Fibroblast of skin of left biceps (primary cell): ENCODE measurements at regions not wholly inside any gene's neighbourhood (a gene's known extent, or its start where the extent isn't known, plus 50 kb on each side); places are given as distances from the start of the nearest gene placed in this dataset.

ENCODE experiments used
- DNase-seq, 2 experiments: peaks; one replicate each; pipeline ENCODE4 v3.0.0-alpha.2; 2013; ENCODE audit warnings: low read depth in 2 of 2

DNA sequence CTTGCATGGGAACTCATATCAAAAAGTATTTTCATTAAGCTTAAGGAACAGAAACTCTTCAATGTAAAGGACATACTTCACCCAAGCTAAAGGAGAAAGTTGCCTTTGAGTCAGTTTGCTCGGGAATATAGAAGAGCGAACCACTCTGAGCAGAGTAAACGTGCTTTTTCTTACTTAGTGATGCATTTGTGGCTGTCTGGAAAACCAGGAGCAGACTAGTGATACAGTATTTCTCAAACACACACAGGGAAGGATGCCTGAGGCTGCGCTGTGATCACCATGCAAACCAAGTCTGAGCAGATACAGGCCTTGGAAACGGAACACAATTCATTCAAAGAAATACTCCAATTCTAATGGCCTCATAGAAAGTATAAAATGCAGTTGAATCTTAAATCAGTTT is 121.0 kb upstream of the CDIN1 start:
- DNase-seq, result no peak

DNA sequence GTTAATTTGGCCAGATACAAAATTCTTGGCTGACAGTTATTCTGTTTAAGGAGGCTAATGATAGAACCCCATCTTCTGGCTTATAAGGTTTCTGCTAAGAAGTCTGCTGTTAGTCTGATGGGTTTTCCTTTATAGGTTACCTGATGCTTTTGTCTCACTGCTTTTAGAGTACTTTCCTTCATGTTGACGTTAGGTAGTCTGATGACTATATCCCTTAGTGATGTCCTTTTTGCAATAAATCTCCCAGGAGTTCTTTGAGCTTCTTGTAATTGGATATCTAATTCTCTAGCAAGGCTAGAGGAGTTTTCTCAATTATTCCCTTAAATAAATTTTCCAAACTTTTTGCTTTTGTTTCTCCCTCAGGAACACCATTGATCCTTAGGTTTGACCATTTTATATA is 114.1 kb upstream of the CDIN1 start:
- DNase-seq, result no peak

DNA sequence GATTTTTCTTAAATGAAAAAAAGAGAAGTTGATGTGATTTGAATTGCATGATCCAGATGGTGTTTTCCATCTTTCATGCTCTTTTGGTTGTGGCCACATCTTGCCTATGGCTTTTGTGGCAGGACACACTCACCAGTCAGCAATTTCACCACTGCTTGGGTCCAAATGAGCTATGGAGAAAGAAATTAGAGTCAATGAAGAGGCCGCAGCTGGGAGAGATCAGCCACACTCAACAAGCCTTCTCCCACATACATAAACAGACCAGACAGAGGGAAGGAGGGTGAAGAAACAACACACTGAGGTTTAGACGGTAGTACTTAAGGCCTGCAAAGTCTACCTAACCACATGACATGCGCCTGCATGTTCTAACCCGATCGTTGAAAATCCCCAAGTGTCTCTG is 110.7 kb upstream of the CDIN1 start:
- peak; percentile 90 to 91 for DNase-seq

DNA sequence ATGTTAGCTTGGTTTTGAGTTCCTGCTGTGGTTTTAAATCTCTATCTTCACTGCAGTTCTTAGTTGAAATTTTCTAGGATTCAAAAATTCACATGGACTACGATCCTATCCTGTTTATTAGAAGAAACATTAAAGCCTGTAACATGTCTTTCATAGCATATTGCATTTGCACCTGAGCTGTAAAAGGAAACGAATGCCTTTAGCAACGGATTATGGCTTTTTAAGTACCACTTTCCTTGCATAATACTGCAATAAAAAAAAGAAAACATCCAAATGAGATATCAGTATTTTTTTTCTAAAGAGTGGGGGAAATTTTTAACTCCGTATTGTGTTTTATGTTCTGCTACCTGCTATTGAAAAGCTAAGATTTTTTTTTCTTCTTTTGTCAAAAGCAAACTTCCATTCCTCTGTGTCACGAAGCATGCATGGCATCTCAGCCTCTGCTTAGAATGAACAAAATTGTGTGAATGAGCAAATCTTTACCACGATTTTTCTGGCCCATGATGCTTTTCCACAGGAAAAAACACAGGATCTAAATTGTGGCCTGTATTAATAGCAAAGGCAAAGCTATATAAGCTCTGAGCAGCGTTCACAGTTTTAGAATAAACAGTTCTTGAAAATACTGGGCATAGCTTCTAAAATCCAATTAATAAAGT is 110.0 kb upstream of the CDIN1 start:
- DNase-seq, result peak; percentile 26 to 29

DNA sequence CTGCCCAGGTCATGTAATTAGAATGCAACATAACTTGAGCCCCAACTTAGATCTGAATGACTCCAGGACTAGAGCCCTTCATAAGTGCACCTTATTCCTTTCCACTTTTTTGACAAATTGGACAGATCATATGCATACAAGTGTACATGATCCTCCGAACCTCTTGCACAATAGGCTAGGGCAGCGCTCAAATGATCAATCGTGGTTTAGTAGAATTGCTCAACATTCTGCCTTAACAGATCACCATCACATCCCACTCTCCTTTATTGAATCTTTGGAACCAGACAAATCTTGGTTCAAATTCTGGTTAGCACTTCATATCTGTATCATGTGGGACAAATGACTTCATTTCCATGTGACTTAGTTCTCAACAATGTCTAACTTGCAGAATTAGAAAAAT is 106.8 kb upstream of the CDIN1 start:
- DNase-seq, result no peak

DNA sequence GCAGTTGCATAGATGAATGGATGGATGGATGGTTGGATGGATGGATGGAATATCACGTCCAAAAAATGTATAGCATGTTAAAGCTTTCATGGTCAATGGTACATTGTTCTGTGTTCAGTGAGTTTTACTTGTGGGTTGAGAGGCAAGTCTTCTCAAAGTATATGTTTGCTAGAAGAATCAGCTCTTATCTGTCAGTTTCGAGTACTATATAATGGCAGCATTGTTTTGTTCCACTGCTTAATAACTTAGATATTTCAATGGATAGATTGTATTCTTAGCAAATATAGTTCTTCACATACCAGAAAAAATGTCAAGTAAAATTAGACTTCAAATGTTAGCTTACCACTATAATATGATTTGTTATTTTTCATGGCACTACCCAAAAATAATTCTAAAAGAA is 100.9 kb upstream of the CDIN1 start:
- DNase-seq, result no peak

DNA sequence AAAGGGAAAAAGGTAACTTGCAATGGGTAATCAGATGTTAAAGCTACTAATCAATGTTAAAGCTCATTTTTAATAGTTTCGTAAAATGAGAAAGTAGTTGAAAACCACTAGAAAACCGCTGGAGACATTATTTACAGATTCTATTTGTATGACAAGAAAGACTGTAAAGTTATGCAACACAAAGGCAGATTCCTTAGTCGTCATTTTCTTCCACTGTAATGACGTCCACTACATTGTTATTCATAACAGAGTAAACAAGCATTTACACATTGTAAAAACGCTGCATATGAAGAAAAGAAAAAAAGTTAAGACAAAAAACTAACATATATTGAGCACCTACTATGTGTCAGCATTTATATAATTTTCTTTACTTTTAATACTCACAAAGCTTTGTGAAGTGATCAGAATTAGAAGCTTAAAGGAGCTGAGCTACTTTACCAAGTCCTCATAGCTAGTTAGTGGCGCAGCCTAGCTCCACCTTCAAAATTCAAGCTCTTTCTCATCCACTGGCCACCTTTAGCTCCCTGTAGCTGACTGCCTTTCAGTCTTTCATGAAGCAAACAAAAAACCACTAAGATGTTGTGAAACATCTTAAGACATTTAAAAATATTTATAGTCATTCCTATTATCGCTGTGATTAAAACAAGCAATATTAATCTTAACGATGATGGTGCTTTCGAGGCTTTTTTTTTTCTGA is 100.1 kb upstream of the CDIN1 start:
- DNase-seq, result no peak

DNA sequence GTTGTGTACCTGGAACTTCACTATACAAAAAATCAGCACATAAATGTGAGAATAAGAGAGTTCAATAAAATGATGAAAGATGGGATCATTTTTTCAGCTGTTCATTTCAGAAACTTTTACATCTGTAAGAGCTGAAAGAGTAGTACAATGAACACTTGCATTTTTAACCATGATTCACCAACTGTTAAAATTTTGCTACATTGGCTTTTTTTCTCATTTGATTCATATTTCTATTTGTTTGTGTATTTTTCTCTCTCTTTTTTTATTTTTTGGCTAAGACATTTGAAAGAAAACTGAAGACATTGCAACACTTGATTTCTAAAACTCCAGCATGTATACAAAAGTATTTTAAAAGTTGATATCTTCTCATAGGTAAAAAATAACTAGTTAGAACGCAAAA is 98.3 kb upstream of the CDIN1 start:
- DNase-seq, result no peak

DNA sequence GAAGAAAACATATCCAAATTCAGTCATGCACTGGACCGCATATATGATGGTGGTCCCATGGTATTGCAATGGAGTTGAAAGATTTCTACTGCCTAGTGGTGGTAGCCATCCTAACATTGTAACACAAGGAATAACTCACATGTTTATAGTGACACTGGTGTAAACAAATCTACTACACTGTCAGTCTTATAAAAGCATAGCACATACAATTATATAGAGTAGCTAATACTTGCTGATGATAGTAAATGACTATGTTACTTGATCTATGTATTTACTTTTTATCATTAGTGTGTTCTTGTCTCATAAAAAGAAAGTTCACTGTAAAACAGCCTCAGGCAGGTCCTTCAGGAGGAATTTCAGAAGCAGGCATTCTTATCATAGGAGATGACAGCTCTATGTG is 96.0 kb upstream of the CDIN1 start:
- DNase-seq, result no peak

DNA sequence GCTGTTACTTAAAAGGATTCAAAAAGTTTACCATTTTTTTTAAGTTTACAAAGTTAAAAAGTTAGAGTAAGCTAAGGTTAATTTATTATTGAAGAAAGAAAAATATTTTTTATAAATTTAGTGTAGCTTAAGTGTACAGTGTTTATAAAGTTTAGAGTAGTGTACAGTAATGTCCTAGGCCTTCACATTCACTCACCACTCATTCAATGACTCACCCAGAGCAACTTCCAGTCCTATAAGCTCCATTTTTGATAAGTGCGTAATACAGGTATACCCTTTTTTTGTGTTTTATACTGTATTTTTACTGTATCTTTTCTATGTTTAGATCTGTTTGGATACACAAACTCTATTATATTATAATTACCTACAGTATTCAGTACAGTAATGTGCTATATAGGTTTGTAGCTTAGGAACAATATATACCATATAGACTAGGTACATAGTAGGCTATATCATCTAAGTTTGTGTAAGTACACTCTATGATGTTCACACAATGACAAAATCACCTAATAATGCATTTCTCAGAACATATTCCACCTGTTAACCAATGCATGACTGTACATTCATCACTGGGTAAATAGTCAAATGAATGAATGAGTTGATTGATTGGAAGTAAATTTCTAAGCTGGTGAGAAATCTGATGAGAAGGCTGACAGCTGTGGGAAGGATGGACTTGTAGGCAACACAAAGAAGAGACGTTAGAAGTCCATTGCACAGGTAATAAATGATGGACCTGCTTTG is 95.2 kb upstream of the CDIN1 start:
- DNase-seq, result no peak

DNA sequence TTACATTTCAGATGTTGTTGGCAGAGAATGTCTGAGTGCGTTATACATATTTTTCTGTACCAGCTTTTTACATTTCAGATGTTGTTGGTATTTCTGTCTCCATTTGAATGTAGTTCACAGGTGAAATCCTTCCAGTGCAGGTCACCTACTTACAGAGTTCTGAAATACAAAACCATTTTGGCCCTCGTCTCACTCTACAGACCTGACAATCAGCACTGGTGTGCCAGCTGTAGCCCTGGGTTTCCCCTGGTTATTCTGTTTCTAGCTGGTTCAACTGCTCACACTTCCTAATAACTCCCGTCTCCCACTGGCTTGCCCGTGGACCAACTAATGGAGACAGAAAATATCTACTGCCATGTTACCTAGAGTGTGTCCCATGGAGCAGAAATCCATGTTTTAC is 87.5 kb upstream of the CDIN1 start:
- no peak for DNase-seq

DNA sequence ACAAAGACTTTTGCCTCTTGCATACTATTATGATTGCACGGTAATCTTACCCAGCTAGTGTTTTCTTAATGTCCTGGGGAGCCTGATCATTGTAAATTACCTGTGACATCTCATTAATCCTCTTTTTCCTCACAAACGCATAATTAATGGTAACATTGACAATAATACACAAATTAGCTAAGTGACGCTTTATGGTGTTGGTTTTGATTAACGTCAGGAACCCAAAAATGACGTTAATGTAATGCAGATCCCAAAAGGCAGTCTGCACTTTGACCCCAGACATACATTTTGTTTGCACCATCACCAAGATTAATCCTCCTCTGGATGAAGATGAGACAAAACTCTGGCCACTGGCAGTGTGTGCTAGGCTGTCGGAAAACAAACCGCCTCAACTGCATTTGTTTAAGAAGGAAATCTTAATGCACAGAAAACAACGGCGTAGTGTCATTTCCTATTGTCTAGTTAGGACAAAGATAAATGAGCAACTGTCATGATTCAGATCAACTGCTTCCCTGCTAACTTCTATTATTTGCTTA is 83.9 kb upstream of the CDIN1 start:
- DNase-seq, result no peak

DNA sequence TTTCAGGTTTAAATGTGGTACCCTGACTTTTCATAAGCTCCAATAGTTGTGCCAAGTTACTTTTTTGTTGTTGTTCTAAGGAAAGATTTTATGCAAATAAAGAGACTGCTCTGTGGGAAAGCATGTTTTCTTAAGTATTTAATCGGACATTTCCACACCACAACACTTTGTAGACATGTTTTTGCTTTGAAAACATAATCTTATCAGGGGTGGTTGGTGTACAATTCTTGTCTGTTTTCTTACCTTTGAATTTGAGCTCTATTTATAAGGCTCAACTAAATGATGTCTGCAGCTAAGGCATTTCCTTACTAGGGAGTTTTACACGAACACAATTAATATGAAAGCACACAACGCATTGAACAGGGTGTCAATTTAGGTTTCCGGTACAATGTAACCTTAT is 81.5 kb upstream of the CDIN1 start:
- no peak for DNase-seq

DNA sequence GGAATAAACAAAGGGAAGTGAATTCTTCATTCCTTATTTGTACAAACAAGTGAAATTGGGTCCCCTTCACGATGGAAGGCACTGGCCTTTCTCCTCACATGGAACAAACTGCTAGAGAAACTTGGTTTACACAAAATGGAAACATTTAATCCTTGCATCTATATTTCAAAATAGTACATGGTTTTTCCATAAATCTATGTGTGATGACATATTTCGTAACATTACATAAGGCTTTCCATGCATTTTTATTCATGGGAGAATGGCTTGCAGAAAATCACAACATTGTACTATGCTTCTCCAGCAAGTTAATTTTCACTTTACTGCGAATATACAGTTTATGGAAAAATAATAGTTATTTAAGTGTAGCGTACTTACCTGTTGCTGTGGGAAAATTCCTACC is 81.0 kb upstream of the CDIN1 start:
- no peak for DNase-seq

DNA sequence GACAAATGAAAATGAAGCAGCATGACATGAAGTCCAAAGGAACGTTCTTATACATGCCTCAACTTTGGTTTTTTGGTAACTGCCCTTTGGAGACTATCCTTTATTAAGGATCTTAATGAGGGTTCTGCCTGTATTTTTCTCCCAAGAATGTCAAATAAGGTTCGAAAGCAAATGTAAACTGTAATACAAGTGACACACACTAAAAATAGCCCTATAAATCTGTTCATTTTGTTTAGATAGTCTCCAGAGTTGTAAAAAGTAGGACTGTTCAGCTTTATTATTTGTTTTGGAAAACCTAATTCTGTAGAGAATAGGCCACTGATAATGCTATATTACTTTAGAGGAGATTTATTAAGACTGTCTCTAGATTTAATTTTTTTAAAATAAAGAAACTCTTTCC is 80.5 kb upstream of the CDIN1 start:
- no peak for DNase-seq

DNA sequence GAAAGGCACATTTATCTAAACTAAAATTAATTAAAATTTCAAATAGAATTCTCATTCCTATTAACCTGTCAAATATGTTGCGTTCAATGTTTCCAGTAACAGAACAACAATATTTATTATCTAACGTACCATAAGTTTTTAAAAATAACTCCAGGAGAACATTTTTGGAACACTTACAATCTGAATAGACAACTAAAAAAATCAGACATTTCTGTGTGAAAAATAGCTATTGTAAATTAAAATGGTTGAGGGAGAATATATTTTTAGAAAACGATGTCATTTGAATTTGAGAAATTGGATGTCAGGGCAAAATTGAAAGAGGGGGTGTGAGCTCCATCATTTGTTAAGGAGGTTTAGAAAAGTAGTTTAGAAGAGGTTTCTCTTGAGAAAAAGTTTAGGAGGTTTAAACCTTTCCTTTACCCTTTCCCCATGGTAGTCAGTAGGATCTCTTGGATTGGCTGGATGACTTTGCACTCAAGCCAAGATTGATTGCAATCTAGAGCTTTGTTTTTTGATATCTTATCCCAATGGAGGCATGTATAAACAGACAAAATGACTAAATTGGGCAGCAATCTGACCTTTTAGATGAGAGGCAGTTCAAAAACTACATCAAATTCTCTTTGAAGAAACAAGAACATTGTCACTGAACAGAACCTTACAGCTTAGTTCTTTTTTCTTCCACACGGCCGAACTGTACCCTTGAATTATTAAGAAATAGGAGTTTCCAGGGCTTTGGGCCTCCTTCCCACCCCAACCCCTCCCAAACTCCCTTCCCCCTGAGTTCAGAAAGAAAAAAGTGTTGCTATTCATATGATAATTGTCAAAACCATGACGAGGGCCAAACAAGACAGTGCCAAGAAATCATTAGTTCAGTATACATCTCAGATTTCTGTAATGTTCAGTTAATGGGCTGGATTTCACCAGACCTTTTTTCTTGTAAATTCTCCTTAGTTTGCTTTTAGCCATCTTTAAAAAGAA is 79.7 kb upstream of the CDIN1 start:
- no peak for DNase-seq

DNA sequence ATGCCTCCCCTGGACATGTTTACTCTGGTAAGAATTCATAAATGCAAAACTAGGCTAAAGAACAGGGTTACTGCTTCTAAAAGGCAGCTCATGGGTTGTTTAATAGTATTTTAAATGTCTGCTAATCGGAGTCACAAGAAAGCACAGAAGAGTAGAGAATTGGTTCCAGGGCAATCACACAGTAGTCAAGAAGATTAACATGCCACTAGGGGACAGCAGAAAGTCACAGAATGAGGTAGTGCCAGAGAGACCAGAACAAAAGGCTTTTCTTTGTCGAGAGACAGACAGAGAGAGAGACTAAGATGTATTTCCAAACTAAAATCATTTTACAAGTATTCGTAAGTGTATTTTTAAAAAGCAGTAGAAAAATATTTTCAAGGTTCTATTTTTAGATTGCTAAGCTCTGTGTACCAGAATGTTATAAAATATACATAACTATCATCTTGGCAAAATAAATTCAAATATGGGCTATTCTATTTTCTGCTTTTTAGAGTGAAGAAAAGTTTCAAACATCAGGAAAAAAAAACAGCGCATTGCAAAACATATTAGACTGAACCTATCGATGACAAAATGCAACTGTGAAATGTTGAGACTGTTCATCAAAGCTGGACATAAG is 78.3 kb upstream of the CDIN1 start:
- DNase-seq, result peak; percentile 50 to 51

DNA sequence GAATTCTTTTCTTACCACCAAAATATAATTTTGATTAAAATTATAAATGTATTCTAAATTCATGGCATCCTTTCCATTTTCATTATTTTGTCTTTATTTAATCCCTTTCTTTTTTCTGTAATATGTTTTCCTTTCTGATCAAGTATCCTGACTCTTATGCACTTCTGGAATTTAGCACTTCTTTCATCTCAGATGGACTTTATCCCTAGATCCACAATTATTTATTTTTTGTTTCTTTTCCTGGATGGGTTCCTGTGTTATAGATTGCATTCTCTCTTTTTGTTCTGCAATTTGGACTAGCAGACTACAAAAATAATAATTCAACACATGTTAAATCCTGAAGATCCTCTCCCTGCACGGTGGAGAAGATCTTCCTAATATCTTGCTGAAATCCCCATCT is 76.9 kb upstream of the CDIN1 start:
- DNase-seq, result no peak

DNA sequence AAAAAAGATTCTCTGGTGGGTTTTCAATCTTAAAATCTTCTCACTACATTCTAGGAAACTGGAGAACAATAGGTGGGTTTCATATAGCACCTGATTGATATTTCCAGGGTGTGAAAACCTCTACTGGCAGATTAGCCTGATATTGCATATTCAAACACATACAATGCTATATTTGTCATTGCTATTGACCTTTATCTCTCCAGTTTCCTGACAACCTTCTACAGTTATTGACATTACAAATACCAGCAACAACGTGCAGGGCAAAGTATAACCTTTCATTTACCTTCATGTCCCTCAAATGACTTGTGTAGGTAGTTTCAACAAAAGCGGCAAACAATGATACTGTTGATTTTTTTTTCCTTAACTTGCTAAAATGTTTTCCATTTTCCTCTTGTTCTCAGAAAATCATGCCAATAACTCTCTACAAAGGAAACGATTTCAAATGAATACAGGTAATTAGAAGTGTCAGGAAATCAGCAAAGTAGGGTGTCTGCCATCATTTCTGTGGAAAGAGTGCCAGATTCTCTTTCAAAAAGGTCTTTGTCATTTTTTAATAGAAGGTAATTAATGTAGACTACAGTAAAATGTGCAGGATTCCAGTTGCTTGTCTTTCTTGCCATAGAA is 72.6 kb upstream of the CDIN1 start:
- DNase-seq, result no peak

DNA sequence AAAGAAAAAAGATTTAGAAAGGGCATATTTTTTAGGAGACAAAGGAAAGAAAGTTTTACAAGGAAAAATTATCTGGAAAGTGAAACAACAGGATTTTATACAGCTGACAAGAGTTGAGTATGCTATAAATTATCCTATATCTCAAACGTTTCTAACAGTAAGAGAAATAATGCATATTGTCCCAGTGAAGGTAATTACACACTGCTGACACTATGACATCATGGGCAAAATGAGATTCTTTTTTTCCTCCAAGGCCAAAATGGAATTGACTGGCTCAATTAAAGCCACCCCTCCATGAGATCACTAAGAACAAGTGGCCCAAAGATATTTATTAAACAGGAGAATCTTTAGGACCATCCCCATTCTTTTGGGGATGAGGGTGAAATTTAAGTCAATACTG is 72.0 kb upstream of the CDIN1 start:
- DNase-seq, result no peak

DNA sequence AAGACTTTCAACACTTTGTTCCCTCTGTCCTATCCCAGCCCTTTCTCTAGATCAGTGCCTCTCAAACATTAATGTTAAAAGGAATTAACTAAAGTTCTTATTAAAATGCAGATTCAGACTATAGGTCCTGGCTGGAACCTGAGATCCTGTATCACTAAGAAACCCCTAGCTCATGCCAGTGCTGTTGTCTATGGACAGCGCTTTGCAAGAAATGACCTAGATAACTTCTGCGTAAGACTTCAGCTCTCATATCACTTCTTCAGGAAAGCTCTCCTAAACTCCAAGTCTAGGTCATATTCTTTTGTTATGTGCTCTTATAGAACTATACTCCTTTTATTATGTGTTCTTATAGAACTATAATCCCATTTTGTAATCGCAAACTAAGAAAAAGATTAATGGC is 67.8 kb upstream of the CDIN1 start:
- DNase-seq, result no peak
